ENCODE measurements at regions not wholly inside any gene's neighbourhood (a gene's known extent, or its start where the extent isn't known, plus 50 kb on each side); places are given as distances from the start of the nearest gene placed in this dataset.

- TF ChIP-seq CTCF (IDR thresholded peaks at IDR 0.05 in 2 of 3, conservative IDR thresholded peaks at IDR 0.05 in 1 of 3; ENCODE audit: insufficient read depth in 2 of 3, low read depth in 1 of 3, low read length in 3 of 3), result no peak
- TF ChIP-seq CBX5 (IDR thresholded peaks at IDR 0.05; ENCODE audit: borderline replicate concordance, low read depth), result no peak
- no peak for TF ChIP-seq CREB5 (CRISPR knock-in tag; IDR thresholded peaks at IDR 0.05)
- no peak for TF ChIP-seq SP1 (CRISPR knock-in tag; IDR thresholded peaks at IDR 0.05)
- TF ChIP-seq POLR2A (conservative IDR thresholded peaks at IDR 0.05), result no peak
- no peak for TF ChIP-seq SNAPC5 (CRISPR knock-in tag; IDR thresholded peaks at IDR 0.05)
- TF ChIP-seq CHAMP1 (IDR thresholded peaks at IDR 0.05), result no peak
- TF ChIP-seq USF1 (CRISPR knock-in tag; IDR thresholded peaks at IDR 0.05), result no peak
- TF ChIP-seq RAD21 (CRISPR knock-in tag; conservative IDR thresholded peaks at IDR 0.05 in 1 of 2, IDR thresholded peaks at IDR 0.05 in 1 of 2), result no peak
- no peak for TF ChIP-seq HDGF (IDR thresholded peaks at IDR 0.05)
- TF ChIP-seq ATF3 (IDR thresholded peaks at IDR 0.05), result no peak
- no peak for TF ChIP-seq ATF3 (CRISPR knock-in tag; conservative IDR thresholded peaks at IDR 0.05)
- TF ChIP-seq ZNF280B (CRISPR knock-in tag; IDR thresholded peaks at IDR 0.05), result no peak
These were observed 150.1 kb upstream of the KLF6 start for GRCh38 chr10:3935141-3935540.

Data from K562 (cell line).